HG03066 (cell line): ENCODE measurements at regions not wholly inside any gene's neighbourhood (a gene's known extent, or its start where the extent isn't known, plus 50 kb on each side); places are given as distances from the start of the nearest gene placed in this dataset.

Experiments used
- ATAC-seq: cut with Tn5 transposase; IDR thresholded peaks from one replicate; pipeline ENCODE4 v1.9.1; 2021; ENCODE audit warnings: low read depth; ENCODE audit not compliant: unreplicated experiment

GRCh38 chr11:97354576-97354975, 964.8 kb downstream of the JRKL start:
- ATAC-seq: no peak

GRCh38 chr11:97355230-97355629, 965.4 kb downstream of the JRKL start:
- no peak for ATAC-seq

DNA sequence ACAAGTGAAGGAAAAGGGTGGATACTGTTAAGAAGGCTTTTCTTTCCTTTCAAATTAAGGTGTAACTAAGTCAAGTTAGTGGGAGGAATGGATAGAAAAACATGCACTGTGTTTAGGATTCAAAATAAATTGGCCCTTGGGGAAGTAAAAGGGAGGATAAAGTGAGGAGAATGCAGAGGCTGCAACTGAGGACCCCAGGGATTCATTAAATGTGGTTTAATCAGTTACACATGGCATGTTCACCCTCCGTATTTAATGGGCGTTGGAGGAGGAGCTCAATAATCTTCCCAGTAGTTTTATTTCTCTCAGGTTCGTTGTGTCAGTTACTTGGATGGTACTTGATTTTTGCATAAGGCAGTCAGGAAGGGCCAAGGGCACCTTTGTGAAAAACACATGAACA, 966.3 kb downstream of the JRKL start:
- no peak for ATAC-seq

DNA sequence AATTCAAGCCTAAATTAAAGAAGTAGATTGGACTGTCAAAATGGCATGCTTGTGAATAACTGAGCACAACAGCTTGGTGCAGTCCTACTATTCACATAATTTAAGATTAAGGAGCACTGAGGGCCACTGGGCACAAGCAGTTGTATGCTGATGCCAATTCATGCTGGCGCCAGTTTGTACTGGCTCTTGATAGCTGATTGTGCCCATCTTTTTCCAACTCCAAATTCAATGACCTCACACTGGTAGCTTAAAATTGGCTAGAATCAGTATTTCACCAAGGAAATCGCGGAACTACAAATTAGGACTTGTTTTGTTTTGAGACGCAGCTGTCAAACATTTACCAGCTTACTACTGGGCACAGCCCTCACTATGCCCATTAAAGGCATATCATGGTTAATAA, 969.2 kb downstream of the JRKL start:
- ATAC-seq: no peak

DNA sequence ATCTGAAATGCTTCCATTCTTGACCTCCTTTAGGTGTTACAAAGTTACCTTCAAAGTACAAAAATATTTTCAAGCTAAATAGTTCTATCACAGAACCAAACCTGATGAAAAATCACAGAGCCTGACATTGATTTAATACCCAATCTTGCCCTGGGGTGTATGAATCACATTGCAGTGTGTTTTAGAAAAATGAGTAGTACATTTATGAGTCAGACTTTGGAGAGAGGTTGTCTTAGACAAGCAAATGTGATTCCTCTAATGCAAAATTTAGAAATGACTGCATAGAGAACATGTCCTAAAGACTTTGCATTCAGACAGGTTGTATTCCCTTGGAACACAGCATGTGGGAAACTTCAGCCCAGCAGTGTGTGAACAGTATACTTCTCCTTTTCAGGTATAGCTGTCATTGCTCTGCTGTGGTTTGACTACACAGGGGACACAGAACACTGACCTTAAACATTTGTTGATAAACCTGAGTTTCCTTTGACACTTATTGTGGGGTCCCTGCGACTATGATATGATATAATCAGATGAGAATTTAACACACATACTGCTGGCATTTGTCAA, 972.1 kb downstream of the JRKL start:
- ATAC-seq: no peak

DNA sequence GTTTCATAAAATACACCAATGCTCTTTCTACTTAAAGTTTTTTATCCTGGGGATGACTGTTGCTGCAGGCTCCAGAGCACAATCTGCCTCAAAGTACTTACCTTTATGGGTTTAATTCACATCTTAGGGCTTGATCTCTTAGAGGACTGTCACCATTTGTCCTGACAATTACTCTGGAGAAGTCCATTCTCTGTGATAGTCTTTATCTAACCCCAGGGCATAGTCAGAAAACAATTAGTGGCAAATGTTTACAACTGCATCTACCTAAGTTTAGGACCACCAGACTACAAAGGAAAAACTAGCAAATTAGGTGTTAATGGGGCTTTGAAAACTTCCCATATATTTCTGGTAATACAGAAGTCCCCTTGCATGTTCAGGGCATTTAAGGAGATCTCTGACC, 973.5 kb downstream of the JRKL start:
- ATAC-seq: no peak

DNA sequence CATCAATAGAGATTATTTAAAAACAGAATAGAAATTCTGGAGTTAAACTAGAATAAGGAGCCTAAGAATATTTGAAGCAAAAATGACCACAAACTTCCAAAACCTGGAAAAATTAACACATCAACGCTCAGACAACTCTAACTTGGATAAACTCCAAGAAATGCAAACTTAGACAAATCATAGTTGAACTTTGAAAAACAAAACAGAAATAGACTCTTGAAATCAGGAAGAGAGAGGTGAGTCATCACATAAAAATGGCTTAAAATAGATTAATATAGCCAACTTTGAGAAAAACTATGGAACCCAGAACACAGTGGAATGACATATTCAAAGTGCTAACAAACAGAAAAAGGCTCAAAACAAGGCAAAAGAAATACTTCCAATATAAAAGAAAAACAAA, 974.2 kb downstream of the JRKL start:
- no peak for ATAC-seq

- ATAC-seq: no peak
These were observed 977.7 kb downstream of the JRKL start for GRCh38 chr11:97367406-97368083.

DNA sequence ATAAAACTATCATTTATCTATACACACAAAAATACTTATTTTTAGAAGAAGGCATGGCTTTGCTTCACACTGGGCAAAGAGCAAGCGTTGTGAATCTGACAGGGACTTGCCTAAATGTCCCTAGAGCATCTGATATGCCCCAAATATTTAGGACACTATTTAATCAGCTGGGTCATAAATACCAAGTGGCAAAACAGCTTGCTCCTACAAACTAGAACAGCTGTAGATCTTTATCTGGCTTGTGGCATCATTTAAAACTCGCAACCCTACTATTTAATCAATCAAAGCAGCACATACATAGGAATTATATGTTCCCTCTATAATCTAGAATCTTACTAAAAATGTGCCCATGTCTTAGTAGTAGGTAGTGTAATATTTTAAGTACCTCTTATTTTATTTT, 999.5 kb downstream of the JRKL start:
- ATAC-seq: no peak

- no peak for ATAC-seq
These were observed 1008.4 kb downstream of the JRKL start for GRCh38 chr11:97398246-97398645.

GRCh38 chr11:97409141-97409540, 1019.3 kb downstream of the JRKL start:
- ATAC-seq: no peak

DNA sequence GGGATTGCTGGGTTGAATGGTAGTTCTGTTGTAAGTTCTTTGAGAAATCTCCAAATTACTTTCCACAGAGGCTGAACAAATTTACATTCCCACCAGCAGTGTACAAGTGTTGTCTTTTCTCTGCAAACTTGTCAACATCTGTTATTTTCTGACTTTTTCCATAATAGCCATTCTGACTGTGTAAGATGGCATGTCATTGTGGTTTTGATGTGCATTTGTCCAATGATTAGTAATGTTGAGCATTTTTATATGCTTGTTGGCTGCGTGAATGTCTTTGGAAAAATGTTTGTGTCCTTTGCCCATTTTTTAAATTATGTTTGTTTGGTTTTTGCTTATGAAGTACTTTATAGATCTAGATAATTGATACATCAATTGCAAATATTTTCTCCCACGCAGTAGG, 1025.0 kb downstream of the JRKL start:
- no peak for ATAC-seq

GRCh38 chr11:97419729-97420128, 1029.9 kb downstream of the JRKL start:
- ATAC-seq: no peak

DNA sequence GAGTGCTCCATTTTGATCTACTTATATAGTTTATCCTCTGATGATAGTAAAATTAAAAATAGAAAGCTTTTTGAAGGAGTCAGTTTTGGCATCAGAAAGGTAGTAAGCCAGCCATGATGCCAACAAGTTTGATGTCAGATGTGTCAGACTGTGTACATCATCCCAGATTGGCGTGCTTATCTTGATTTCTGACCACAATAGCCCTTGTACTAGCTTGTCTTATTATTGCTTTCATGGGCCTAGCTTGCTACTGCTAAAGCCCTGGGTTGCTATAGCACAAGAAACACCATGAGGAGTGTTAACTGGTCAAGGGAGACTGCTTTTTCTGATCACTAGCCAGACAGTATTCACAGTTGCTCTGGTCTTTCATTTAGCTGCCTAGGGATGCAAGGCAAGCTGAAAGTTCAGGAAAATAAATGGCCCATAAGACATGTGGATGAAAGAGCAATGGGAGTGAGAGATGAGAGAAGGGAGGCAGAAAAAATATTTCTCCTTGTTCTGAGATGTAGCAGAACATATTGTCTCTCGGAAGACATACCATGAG, 1038.5 kb downstream of the JRKL start:
- ATAC-seq: no peak

- no peak for ATAC-seq
These were observed 1041.1 kb downstream of the JRKL start for GRCh38 chr11:97430877-97431276.

- ATAC-seq: no peak
These were observed 1043.1 kb downstream of the JRKL start for GRCh38 chr11:97432926-97433325.

DNA sequence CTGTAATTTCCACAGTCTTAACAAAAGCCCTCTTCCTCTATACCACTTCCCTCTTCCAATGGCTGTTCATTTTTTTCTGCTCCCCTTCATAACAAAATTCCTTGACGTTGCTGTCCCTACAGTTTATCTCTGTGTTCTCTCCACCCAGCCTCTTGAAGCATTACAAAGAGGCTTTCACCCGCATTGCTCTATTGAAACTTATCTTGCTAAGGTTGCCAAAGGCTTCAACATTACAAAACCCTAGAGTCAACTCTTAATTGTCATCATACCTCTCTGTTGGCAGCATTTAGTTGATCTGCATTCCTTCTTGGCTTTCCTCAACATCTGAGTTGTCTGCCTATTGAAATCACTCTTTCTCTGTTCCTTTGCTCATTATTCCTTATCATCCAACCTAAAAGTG, 1055.7 kb downstream of the JRKL start:
- ATAC-seq: no peak

GRCh38 chr11:97451441-97451840, 1061.6 kb downstream of the JRKL start:
- ATAC-seq: no peak

GRCh38 chr11:97454988-97455387, 1065.2 kb downstream of the JRKL start:
- ATAC-seq: no peak

GRCh38 chr11:97460091-97460490, 1070.3 kb downstream of the JRKL start:
- ATAC-seq: no peak

DNA sequence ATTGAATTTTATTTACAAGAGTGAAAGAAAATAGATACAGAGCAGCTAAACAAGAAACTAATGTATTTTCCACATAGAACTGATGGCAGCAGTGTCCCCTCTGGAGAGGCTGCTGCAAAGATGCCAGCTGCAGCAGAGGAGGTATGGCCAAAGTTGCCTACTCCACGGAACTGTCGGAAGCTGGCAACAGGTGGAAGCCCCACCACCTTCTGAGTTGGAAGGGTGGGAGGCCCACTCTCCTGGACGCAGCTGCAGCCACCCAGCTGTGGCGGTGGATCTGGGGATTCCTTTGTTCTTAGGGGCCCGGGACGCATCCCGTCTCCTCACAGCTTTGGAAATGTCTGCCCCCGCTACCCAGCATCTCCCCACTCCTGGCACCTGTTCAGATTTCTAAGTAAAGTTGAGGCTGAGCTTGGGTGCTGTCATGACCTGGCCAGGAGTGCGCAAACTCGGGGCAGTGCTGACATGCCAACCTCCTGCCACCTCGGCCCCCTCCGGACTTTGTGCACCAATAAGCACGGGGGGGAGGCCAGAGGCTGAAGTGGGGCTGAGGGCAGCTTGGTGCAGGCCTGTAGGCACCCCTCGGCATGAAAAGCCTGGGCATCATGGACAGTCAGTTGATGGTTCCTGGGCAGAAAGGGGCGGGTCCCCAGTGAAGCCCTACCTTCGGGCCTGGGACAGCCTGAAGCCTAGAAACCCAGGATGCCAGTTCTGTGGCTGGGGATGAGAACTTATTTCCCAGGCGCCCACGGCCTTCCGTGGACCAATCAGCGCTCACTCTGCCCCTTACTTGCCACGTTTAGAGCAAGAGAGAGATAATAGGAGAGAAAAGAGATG, 1071.4 kb downstream of the JRKL start:
- no peak for ATAC-seq

- no peak for ATAC-seq
These were observed 1072.1 kb downstream of the JRKL start for GRCh38 chr11:97461934-97462333.
